ENCODE measurements at regions not wholly inside any gene's neighbourhood (a gene's known extent, or its start where the extent isn't known, plus 50 kb on each side); places are given as distances from the start of the nearest gene placed in this dataset.
"Not testable (repeated sequence)": the region's sequence is repeated elsewhere in the genome, so short reads cannot be mapped to it uniquely, and the experiment has no call there.

DNA sequence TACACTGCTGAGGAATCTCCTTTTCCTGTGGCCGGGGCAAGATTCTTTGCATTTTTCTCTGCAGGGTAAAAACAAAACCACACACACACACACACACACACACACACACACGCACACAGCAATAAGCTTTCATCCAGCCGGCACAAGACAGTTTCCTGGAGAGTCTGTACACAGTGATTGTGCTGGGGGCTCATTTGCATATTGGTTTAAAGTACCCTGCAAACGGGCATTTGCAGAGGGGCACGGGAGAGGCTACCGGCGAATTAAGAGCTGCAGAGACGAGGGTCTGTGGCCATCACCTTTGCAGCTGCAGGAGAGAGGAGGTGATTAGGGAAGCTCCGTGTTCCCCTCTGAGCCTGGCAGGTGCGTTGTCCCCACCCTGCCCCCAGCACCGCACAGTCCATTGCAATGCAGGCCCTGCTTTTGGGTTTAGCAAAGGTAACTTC, 219.9 kb downstream of the SHOX start:
- Histone ChIP-seq H3K27me3 (ENCODE audit: low read depth) (no peaks in the 10 kb centered on the region), H3K9me3 (no peaks in the 10 kb centered on the region), H3K4me1 (no peaks in the 10 kb centered on the region), H3K27ac (no peak overlapping the region), H3K4me3 (no peak overlapping the region), H3K36me3 (no peaks in the 10 kb centered on the region)
- ATAC-seq (no peak), DNase-seq (no peak)
- no peak for TF ChIP-seq CTCF (IDR thresholded peaks at IDR 0.05)
- intact Hi-C loops (cut with DNase I) = no loop called here

- DNase-seq (no peak), ATAC-seq (no peak)
- no peak for TF ChIP-seq CTCF (IDR thresholded peaks at IDR 0.05)
- intact Hi-C loops (cut with DNase I) = no loop called here
- H3K36me3 ChIP-seq = no peaks in the 10 kb centered on the region
- H3K27ac ChIP-seq = no peak overlapping the region
- H3K27me3 ChIP-seq (ENCODE audit: low read depth) = no peaks in the 10 kb centered on the region
- H3K9me3 ChIP-seq = no peaks in the 10 kb centered on the region
- H3K4me1 ChIP-seq = no peaks in the 10 kb centered on the region
- H3K4me3 ChIP-seq = no peak overlapping the region
Observed at GRCh38 chrX:848386-848785, 217.8 kb downstream of the SHOX start.

- Histone ChIP-seq H3K9me3 (no peaks in the 10 kb centered on the region), H3K4me3 (no peak overlapping the region), H3K36me3 (no peaks in the 10 kb centered on the region), H3K27ac (no peak overlapping the region), H3K4me1 (no peaks in the 10 kb centered on the region), H3K27me3 (ENCODE audit: low read depth) (no peaks in the 10 kb centered on the region)
- no peak for DNase-seq
- no peak for ATAC-seq
- intact Hi-C loops (cut with DNase I) = no loop called here
- TF ChIP-seq CTCF (IDR thresholded peaks at IDR 0.05) = no peak
Observed at GRCh38 chrX:843306-843705, 212.7 kb downstream of the SHOX start.

DNA sequence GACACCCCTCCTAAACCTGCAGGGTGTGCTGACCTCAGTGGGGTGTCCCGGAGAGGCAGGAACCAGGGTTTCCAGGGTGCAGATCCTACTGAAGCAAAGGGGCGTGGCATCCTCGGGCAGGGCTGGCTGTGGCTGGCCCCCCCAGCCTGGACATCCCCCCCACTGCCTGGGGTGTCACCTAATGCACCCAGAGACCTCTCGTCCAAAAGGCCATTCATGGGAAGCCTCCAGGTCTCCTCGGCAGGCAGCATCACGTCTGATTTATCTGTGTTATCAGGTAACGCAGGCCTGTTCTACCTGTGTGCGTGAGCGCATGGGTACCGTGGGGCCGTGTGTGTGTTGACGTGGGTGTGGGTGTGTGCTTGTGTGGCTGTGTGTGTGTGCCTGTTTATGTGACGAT, 210.0 kb downstream of the SHOX start:
- H3K36me3 ChIP-seq = no peaks in the 10 kb centered on the region
- intact Hi-C loops (cut with DNase I) = no loop called here
- TF ChIP-seq CTCF (IDR thresholded peaks at IDR 0.05) = no peak
- H3K27me3 ChIP-seq (ENCODE audit: low read depth) = no peaks in the 10 kb centered on the region
- H3K4me1 ChIP-seq = no peaks in the 10 kb centered on the region
- ATAC-seq (no peak), DNase-seq (no peak)
- peaks cover 16% of the 10 kb centered on the region for H3K9me3 ChIP-seq
- H3K4me3 ChIP-seq = no peak overlapping the region
- H3K27ac ChIP-seq = no peak overlapping the region

GRCh38 chrX:838666-839065, 208.1 kb downstream of the SHOX start:
- H3K27ac ChIP-seq; H3K27me3 ChIP-seq (ENCODE audit: low read depth); DNase-seq; intact Hi-C loops (cut with DNase I); ATAC-seq; H3K36me3 ChIP-seq; H3K4me1 ChIP-seq; H3K4me3 ChIP-seq: not testable (repeated sequence)
- peaks cover 16% of the 10 kb centered on the region for H3K9me3 ChIP-seq

DNA sequence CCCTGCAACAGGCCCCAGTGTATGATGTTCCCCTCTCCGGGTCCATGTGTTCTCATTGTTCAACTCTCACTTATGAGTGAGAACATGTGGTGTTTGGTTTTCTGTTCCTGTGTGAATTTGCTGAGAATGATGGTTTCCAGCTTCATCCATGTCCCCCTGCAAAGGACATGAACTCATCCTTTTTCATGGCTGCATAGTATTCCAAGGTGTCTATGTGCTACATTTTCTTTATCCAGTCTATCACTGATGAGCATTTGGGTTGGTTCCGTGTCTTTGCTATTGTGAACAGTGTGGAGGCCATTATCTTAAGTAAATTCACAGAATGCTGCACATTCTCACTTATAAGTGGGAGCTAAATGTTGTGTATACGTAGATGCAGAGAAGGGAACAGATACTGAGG, 205.3 kb downstream of the SHOX start:
- H3K36me3 ChIP-seq; intact Hi-C loops (cut with DNase I); H3K27me3 ChIP-seq (ENCODE audit: low read depth); H3K27ac ChIP-seq; H3K4me1 ChIP-seq; ATAC-seq; H3K4me3 ChIP-seq; DNase-seq: not testable (repeated sequence)
- H3K9me3 ChIP-seq = peaks cover 16% of the 10 kb centered on the region

- no peaks in the 10 kb centered on the region for H3K4me1 ChIP-seq
- H3K27me3 ChIP-seq (ENCODE audit: low read depth) = no peaks in the 10 kb centered on the region
- ATAC-seq = no peak
- no peak overlapping the region for H3K4me3 ChIP-seq
- TF ChIP-seq CTCF (IDR thresholded peaks at IDR 0.05) = no peak
- no peaks in the 10 kb centered on the region for H3K9me3 ChIP-seq
- no peak for DNase-seq
- intact Hi-C loops (cut with DNase I) = no loop called here
- no peak overlapping the region for H3K27ac ChIP-seq
- no peaks in the 10 kb centered on the region for H3K36me3 ChIP-seq
Observed at GRCh38 chrX:830532-830931, 199.9 kb downstream of the SHOX start.
